Hematopoietic multipotent progenitor cell treated with erythropoietin and hydrocortisone succinate and interleukin-3 and kit ligand, for 17 days (in vitro differentiated cells): ENCODE measurements at regions not wholly inside any gene's neighbourhood (a gene's known extent, or its start where the extent isn't known, plus 50 kb on each side); places are given as distances from the start of the nearest gene placed in this dataset.
"Not testable (repeated sequence)": the region's sequence is repeated elsewhere in the genome, so short reads cannot be mapped to it uniquely, and the experiment has no call there.

Experiments
- DNase-seq: peaks from one replicate; pipeline ENCODE4 v3.0.0-alpha.2; 2015; ENCODE audit warnings: low spot score

DNA sequence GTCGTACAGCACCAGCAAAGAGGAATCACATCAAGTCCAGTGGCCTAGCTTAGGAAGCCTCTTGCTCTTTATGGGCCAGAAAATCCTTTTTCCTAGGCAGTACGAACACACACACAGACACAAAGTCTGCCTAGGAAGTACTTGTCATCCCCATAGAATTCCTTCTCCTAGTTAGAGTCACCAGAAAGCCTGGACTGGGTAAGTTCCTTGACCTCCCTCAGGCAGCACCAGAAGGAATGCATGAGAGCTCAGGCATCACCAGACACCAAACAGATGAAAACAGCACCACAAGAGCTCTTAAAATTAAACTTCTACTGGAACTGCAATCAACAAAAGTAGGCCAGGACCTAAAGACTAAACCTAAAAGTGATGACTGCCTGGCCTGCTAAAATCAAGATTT lies 192.9 kb upstream of the CCDC54 start:
- no peak for DNase-seq

- no peak for DNase-seq
Measured at GRCh38 chr3:107188262-107188661, 189.0 kb upstream of the CCDC54 start.

- no peak for DNase-seq
Measured at GRCh38 chr3:107189158-107189791, 188.0 kb upstream of the CCDC54 start.

DNA sequence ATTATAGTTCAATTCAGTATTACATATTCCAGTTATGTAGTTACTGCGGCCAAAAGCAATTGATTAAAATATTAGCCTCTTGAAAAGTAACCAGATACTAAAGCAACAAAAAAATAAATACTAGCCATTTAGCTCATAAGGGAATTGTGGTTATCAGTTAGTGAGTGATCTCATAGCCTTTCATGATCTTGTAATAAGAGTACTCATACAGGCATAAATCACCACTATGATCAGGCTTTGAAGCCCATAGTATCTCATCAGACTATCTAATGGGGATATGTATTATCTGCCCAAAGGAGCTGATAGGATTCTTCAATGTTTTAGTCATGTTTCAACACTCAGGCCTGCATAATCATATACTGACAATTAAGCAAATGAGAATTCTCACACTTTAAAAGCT lies 184.1 kb upstream of the CCDC54 start:
- no peak for DNase-seq

DNA sequence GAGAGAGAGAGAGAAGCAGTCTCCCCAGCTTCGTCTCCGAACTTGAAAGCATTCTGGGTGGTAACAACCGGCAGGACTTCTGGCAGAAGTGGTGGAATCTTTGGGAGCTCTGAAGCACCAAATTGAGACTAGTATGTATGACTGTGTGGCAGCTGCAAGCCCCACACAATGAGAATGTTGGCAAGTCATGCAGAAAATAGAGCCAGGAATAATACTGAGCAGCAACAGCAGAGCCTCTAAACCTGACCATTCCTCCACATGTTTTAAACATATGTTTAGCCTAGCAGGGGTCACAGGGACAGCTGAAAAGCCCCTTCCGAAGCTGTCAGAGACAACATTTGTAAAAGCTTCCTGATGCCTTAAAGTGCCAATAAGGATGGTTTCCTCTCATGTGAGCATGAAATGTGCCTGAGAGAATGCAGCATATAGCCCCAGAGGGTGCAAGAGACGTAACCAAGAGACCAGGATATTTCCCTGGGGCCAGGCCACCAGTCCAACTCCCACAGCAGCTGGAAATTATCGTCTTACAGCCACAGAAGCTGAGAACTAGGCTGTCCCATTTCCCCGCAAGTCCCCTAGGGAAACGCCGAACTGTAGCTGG lies 178.6 kb upstream of the CCDC54 start:
- DNase-seq, result no peak

DNA sequence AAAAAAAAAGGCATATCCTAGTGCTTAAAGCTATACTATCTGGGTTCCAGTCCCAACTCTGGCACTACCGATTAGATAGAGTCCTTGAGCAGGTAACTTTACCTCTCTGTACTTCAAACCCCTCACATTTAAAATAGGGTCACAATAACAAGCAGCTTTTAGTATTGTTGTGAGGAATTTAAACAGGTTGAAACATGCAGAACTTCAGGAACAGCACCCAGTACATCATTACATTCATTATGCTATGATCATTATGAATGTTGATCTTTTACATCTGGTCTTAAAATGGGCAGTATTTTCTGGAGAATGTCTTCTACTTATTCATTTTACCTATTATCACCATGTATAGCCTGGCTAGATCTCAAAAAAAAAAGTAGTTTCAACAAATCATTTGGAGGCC lies 176.1 kb upstream of the CCDC54 start:
- no peak for DNase-seq

GRCh38 chr3:107202885-107203284 lies 174.4 kb upstream of the CCDC54 start:
- DNase-seq, result not testable (repeated sequence)

GRCh38 chr3:107204121-107204520 lies 173.1 kb upstream of the CCDC54 start:
- no peak for DNase-seq

DNA sequence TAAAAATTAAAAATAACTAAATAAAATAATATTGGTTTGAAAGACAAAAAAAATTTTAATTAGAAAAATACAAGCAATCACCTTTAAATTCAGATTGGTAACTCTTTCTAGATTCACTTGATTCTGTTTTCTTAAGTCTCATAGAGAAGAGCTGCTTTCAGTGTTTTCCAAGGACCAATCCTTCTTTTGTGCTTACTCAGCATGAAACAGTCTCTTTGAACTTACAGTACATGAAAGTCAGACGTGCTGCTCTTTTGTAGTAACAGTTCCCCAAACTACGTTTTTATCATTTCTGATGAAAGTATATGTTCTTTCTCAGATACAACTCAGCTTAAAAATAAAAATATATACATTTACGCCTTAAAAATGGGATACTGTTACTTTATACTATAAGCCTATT lies 171.9 kb upstream of the CCDC54 start:
- no peak for DNase-seq

DNA sequence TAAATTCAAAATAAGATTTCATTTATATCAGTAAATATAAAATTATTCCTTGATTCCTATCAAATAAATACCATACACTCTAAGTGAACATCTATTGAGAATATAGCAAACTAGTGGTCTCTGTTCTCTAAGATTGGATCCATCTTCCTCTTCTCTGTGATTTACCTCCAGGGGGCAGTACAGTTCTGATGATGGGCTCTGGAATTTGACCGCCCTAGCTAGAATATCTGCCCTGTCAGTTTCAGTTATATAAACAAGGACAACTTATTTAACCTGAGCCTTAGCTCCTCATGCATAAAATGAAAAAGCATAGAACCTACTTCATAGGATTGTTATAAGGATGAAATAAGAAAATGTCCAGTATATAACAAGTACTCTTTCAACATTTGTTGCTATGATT lies 171.1 kb upstream of the CCDC54 start:
- peak; percentile 32 for DNase-seq

DNA sequence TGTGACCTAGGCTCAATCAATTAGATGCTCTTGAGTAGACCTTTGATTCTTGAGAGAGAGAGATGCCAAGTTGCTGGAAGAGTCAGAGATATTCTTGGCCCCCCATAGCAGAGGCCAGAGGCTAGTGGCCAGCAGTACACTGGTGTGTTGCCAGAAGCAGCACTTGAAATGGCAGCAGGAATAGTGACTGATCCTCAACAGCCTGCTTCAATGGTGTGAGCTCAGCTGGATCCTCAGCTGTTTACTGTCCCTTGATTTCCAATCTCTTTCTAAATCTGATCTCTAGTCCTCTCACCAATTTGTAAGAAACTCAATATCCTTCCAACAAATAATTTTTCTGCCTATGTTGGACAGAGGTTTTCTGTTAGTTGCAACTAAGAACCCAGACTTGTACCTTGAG lies 170.3 kb upstream of the CCDC54 start:
- no peak for DNase-seq

GRCh38 chr3:107208100-107208499 lies 169.1 kb upstream of the CCDC54 start:
- no peak for DNase-seq

DNA sequence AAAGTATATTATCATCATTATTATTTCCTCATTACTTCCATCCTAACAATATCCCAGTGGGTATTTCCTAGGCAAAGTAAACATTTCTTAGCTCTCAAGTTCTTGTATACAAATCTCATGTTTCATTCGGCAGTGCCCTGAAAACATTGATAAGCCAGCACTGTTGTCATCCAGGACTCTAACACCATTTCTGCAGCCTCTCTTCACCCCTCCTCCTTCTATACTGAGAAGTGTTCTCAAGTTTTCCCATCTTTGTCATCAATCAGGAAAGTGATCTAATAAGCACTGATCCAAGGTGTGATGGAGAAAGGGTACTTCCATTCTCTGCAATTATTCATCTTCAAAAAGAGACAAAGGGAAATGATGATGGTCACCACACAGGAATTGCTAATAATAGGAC lies 168.4 kb upstream of the CCDC54 start:
- no peak for DNase-seq

DNA sequence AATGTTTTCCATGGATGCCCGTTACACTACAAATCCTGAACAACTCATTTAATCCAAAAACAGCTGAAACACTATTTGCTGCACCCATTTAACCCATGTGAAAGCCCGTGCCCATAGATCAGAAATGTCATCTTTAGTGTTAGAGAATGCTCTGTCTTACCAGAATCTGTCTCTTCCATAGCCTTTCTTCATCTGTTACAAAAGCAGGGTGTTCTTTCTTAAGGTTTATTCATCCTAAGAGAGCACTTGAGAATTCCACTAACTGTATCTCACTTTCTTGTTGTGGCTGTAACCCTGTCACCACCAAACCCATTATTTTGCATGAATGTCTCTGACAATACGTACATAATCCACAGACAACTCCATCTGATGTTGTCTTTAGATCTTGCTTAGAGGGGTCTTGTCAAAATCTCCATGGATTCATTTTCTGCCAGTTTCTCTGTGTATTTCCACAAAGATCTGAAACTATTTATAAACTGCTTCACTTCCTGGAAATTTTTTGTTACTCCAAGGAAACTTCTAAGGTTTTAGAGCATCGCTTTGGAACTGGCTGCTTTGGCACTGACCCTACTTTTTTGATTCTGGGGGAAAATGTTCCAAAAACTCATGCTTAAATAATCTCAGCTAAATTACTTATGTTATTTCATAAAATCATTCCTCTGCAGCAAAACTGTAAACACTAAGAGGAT lies 167.8 kb upstream of the CCDC54 start:
- DNase-seq, result no peak

GRCh38 chr3:107211608-107212007 lies 165.6 kb upstream of the CCDC54 start:
- DNase-seq, result no peak

GRCh38 chr3:107212618-107213017 lies 164.6 kb upstream of the CCDC54 start:
- no peak for DNase-seq

GRCh38 chr3:107213044-107213669 lies 164.1 kb upstream of the CCDC54 start:
- DNase-seq, result no peak

- DNase-seq, result no peak
Measured at GRCh38 chr3:107216229-107216628, 161.0 kb upstream of the CCDC54 start.

DNA sequence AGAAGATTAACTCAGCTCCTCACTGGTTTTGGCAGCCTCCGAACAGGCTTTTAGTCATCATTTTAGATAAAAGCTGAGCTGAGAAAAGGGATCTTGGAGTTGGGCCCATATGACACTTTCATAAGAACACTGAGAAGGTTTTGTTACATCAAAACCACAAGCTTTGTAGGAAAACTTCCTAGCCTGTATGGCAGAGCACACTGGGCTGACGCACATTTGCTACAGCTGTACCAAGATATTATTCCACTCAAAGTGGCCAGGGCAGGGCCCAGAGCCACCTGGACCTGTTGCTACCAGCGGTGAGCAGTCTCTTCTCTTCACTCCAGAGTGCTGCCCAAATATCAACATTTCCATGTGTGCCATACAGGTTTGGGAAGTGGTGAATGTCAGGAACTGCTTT lies 160.5 kb upstream of the CCDC54 start:
- no peak for DNase-seq

GRCh38 chr3:107217172-107217571 lies 160.1 kb upstream of the CCDC54 start:
- DNase-seq, result no peak

DNA sequence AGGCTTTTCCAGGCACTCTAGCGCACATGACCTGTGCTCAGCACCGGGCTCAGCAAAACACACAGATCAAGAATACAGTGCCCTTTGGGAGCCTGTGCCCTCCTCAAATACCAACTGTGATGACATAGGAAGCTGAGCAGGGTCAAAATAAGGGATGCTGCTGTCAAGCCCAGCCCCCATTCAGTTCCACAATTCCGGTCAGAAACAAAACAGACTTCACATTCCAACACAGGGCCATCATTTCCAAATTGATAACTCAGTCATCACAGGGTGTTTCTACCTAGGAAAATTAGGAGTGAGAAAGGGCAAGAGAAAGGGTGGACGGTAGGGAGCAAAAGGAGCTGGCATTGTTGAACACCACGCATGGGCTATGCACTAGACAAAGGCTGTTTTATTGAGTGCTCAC lies 158.4 kb upstream of the CCDC54 start:
- no peak for DNase-seq

DNA sequence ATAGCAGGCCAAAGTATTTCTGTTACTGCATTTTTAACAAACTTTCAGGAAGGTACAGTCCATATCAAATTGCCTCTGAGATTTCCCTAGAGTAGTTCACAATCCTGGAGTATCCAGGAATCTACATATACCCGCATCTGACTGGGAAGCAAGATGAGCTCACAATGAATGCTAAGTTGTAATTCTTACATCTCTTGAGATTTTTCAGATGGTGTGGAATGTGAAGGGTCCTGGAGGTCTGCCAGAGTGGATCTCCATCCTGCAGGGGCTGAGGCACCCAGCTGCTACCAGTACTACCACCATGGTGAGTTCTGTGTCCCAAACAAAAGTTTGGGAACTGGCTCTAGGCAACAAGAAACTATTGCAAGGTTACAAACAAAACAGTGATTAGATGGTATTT lies 156.7 kb upstream of the CCDC54 start:
- no peak for DNase-seq

DNA sequence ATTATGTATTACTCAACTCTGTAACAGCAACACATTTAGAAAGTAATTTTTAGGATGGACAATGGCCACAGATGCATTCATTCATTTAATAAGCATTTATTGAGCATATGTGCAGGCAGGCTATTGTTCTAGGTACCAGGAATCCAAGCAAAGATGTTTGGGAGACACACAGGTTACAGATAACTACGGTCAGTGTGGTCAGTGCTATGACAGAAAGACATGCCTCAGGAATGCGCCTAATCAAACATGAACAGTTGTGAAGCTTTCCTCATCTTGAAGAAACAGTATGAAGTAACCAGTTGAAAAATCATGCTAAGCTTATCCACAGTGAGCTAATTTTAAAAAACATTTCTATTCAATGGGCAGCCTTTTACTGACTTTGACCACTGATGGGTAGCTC lies 155.4 kb upstream of the CCDC54 start:
- DNase-seq, result no peak
